Mammary epithelial cell (primary cell): ENCODE measurements at regions not wholly inside any gene's neighbourhood (a gene's known extent, or its start where the extent isn't known, plus 50 kb on each side); places are given as distances from the start of the nearest gene placed in this dataset.

Source experiments
- CTCF ChIP-seq, 2 donors: IDR thresholded peaks in 1 of 2; conservative IDR thresholded peaks in 1 of 2; 2 replicates each; pipeline ENCODE4 v1.5.1; 2011 to 2012; ENCODE audit warnings: inconsistent platforms in 2 of 2, low read length in 2 of 2, mild to moderate bottlenecking in 2 of 2, control low read depth in 1 of 2, low read depth in 1 of 2; ENCODE audit not compliant: insufficient read depth in 1 of 2; ENCODE audit errors: extremely low read depth in 1 of 2
- EZH2 ChIP-seq: IDR thresholded peaks from 2 replicates; pipeline ENCODE4 v1.6.1; 2012; ENCODE audit warnings: low read length, inconsistent platforms, borderline replicate concordance

- TF ChIP-seq CTCF (conservative IDR thresholded peaks at IDR 0.05 in 1 of 2, IDR thresholded peaks at IDR 0.05 in 1 of 2; ENCODE audit: extremely low read depth in 1 of 2, insufficient read depth in 1 of 2, low read depth in 1 of 2, low read length in 2 of 2) (no peak), EZH2 (no peak)
These were observed 242.1 kb downstream of the ZEB2 start for GRCh38 chr2:144277622-144278354.
